Thyroid gland (tissue), 4 donors: ENCODE measurements at regions not wholly inside any gene's neighbourhood (a gene's known extent, or its start where the extent isn't known, plus 50 kb on each side); places are given as distances from the start of the nearest gene placed in this dataset.

Experiments
- CTCF ChIP-seq, 6 experiments: fragments of 200-600 bp in 3 of 6; fragments of 450-650 bp in 3 of 6; sonication (generic) in 3 of 6; IDR thresholded peaks; one replicate each; pipeline ENCODE4 v1.5.1; 2016 to 2019; ENCODE audit warnings: antibody characterized with exemption in 6 of 6, mild to moderate bottlenecking in 2 of 6, inconsistent platforms in 1 of 6, moderate library complexity in 1 of 6
- POLR2A ChIP-seq, 2 donors: fragments of 450-650 bp; IDR thresholded peaks; one replicate each; pipeline ENCODE4 v1.6.1; 2017; ENCODE audit warnings: antibody characterized with exemption in 2 of 2, mild to moderate bottlenecking in 2 of 2, moderate library complexity in 1 of 2

- TF ChIP-seq CTCF (IDR thresholded peaks at IDR 0.05): no peak
- no peak for TF ChIP-seq POLR2A (IDR thresholded peaks at IDR 0.05)
These were observed 59.3 kb upstream of the NTPCR start for GRCh38 chr1:232891071-232891470.
